ENCODE measurements at regions not wholly inside any gene's neighbourhood (a gene's known extent, or its start where the extent isn't known, plus 50 kb on each side); places are given as distances from the start of the nearest gene placed in this dataset.

DNA sequence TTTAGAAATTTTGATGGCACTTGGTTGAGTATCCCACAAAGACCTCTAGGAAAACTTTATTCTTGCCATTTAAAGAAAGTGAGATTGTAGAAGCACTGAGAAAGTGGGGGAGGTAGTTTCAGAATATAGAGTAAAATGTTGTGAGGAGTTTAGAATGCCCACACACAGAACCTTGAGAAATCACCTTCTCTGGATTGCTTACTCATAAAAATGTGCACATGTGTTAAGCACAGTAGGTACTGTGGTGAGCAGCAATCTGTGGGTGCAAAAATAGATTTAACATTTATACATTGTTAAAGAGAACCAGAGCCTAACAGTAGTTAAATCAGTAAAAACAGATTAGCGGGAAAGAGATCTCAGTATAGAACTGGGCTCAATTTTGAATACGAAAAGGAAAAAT lies 201.2 kb upstream of the NWD2 start:
- TF ChIP-seq KDM5B (IDR thresholded peaks at IDR 0.05; ENCODE audit: insufficient replicate concordance, low read depth, low read length) (no peak), CBFB (CRISPR knock-in tag; IDR thresholded peaks at IDR 0.05) (no peak)
